HG03457 (cell line): ENCODE measurements at regions not wholly inside any gene's neighbourhood (a gene's known extent, or its start where the extent isn't known, plus 50 kb on each side); places are given as distances from the start of the nearest gene placed in this dataset.
"Not testable (repeated sequence)": the region's sequence is repeated elsewhere in the genome, so short reads cannot be mapped to it uniquely, and the experiment has no call there.

Experiments used
- ATAC-seq: cut with Tn5 transposase; IDR thresholded peaks from one replicate; pipeline ENCODE4 v1.9.1; 2021; ENCODE audit warnings: moderate number of reproducible peaks; ENCODE audit not compliant: unreplicated experiment

GRCh38 chr14:38357557-38357956, 101.7 kb upstream of the CLEC14A start:
- no peak for ATAC-seq

GRCh38 chr14:38355473-38355872, 99.6 kb upstream of the CLEC14A start:
- ATAC-seq, result not testable (repeated sequence)

- no peak for ATAC-seq
Observed at GRCh38 chr14:38350102-38350501, 94.2 kb upstream of the CLEC14A start.

GRCh38 chr14:38342803-38343202, 86.9 kb upstream of the CLEC14A start:
- no peak for ATAC-seq

GRCh38 chr14:38339696-38340095, 83.8 kb upstream of the CLEC14A start:
- no peak for ATAC-seq

- no peak for ATAC-seq
Observed at GRCh38 chr14:38336298-38336697, 80.4 kb upstream of the CLEC14A start.

GRCh38 chr14:38330275-38330674, 74.4 kb upstream of the CLEC14A start:
- ATAC-seq, result no peak

- ATAC-seq, result no peak
Observed at GRCh38 chr14:38329246-38329645, 73.4 kb upstream of the CLEC14A start.

GRCh38 chr14:38316922-38317321, 61.0 kb upstream of the CLEC14A start:
- no peak for ATAC-seq

- ATAC-seq, result no peak
Observed at GRCh38 chr14:38311655-38312054, 55.8 kb upstream of the CLEC14A start.

GRCh38 chr14:38310420-38310995, 54.6 kb upstream of the CLEC14A start:
- no peak for ATAC-seq

GRCh38 chr14:38309522-38310277, 53.8 kb upstream of the CLEC14A start:
- no peak for ATAC-seq
